Panc1 (cell line): ENCODE measurements at regions not wholly inside any gene's neighbourhood (a gene's known extent, or its start where the extent isn't known, plus 50 kb on each side); places are given as distances from the start of the nearest gene placed in this dataset.

ENCODE experiments used
- POLR2AphosphoS5 ChIP-seq: IDR thresholded peaks from 2 replicates; pipeline ENCODE4 v1.6.1; 2012; ENCODE audit warnings: mild to moderate bottlenecking, low read depth, low read length, moderate library complexity
- SIN3A ChIP-seq: IDR thresholded peaks from 2 replicates; pipeline ENCODE4 v1.6.1; 2012; ENCODE audit warnings: low read depth, mild to moderate bottlenecking, low read length, moderate library complexity, borderline replicate concordance; ENCODE audit not compliant: insufficient read depth
- TCF7L2 ChIP-seq: IDR thresholded peaks from 2 replicates; pipeline ENCODE4 v1.6.1; 2011; ENCODE audit warnings: mild to moderate bottlenecking, low read depth, low read length, inconsistent platforms
- TF ChIP-seq, protein P1 (sequence below): fragments of 450-650 bp; IDR thresholded peaks from 2 replicates; pipeline ENCODE4 v1.5.1; 2017; ENCODE audit warnings: mild to moderate bottlenecking
- TF ChIP-seq, protein P2 (sequence below), 2 experiments: IDR thresholded peaks; 2 replicates each; pipeline ENCODE4 v1.6.1; 2011 to 2012; ENCODE audit warnings: low read depth in 2 of 2, control low read depth in 1 of 2, low read length in 1 of 2, mild to moderate bottlenecking in 1 of 2, moderate library complexity in 1 of 2; ENCODE audit not compliant: insufficient read depth in 1 of 2

DNA sequence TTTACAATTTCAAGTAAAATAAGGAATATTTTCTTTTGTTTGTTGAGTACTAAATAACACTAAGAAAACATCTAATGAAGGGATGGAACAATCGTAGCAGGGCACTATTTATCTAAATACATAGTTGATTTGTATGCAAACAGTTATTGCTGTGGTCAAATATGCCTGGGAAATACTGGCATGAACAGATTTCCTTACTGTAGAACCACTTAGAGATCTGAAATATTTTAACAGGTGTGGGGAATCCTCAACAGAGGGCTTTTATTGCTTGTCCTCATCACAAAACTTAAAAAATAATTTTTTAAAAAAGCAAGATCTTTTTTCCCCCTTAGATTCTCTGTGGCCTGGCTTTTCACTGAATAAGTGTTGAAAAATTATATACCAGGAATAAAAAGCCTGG lies 233.0 kb upstream of the FAM83B start:
- TF ChIP-seq POLR2AphosphoS5 (no peak), TCF7L2 (no peak), SIN3A (no peak)
- TF ChIP-seq, protein P1, sequence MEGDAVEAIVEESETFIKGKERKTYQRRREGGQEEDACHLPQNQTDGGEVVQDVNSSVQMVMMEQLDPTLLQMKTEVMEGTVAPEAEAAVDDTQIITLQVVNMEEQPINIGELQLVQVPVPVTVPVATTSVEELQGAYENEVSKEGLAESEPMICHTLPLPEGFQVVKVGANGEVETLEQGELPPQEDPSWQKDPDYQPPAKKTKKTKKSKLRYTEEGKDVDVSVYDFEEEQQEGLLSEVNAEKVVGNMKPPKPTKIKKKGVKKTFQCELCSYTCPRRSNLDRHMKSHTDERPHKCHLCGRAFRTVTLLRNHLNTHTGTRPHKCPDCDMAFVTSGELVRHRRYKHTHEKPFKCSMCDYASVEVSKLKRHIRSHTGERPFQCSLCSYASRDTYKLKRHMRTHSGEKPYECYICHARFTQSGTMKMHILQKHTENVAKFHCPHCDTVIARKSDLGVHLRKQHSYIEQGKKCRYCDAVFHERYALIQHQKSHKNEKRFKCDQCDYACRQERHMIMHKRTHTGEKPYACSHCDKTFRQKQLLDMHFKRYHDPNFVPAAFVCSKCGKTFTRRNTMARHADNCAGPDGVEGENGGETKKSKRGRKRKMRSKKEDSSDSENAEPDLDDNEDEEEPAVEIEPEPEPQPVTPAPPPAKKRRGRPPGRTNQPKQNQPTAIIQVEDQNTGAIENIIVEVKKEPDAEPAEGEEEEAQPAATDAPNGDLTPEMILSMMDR = no peak
- TF ChIP-seq, protein P2, sequence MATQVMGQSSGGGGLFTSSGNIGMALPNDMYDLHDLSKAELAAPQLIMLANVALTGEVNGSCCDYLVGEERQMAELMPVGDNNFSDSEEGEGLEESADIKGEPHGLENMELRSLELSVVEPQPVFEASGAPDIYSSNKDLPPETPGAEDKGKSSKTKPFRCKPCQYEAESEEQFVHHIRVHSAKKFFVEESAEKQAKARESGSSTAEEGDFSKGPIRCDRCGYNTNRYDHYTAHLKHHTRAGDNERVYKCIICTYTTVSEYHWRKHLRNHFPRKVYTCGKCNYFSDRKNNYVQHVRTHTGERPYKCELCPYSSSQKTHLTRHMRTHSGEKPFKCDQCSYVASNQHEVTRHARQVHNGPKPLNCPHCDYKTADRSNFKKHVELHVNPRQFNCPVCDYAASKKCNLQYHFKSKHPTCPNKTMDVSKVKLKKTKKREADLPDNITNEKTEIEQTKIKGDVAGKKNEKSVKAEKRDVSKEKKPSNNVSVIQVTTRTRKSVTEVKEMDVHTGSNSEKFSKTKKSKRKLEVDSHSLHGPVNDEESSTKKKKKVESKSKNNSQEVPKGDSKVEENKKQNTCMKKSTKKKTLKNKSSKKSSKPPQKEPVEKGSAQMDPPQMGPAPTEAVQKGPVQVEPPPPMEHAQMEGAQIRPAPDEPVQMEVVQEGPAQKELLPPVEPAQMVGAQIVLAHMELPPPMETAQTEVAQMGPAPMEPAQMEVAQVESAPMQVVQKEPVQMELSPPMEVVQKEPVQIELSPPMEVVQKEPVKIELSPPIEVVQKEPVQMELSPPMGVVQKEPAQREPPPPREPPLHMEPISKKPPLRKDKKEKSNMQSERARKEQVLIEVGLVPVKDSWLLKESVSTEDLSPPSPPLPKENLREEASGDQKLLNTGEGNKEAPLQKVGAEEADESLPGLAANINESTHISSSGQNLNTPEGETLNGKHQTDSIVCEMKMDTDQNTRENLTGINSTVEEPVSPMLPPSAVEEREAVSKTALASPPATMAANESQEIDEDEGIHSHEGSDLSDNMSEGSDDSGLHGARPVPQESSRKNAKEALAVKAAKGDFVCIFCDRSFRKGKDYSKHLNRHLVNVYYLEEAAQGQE (IDR thresholded peaks at IDR 0.05; ENCODE audit: insufficient read depth in 1 of 2, low read depth in 2 of 2, low read length in 1 of 2) = no peak
